ENCODE measurements at regions not wholly inside any gene's neighbourhood (a gene's known extent, or its start where the extent isn't known, plus 50 kb on each side); places are given as distances from the start of the nearest gene placed in this dataset.

- no peak for DNase-seq (ENCODE audit: low spot score)
These were observed 86.5 kb downstream of the ACKR3 start for GRCh38 chr2:236656166-236656565.

GRCh38 chr2:236656721-236657120 lies 87.1 kb downstream of the ACKR3 start:
- no peak for DNase-seq (ENCODE audit: low spot score)

GRCh38 chr2:236657215-236657614 lies 87.6 kb downstream of the ACKR3 start:
- DNase-seq (ENCODE audit: low spot score) = no peak

- no peak for DNase-seq (ENCODE audit: low spot score)
These were observed 88.2 kb downstream of the ACKR3 start for GRCh38 chr2:236657801-236658200.

DNA sequence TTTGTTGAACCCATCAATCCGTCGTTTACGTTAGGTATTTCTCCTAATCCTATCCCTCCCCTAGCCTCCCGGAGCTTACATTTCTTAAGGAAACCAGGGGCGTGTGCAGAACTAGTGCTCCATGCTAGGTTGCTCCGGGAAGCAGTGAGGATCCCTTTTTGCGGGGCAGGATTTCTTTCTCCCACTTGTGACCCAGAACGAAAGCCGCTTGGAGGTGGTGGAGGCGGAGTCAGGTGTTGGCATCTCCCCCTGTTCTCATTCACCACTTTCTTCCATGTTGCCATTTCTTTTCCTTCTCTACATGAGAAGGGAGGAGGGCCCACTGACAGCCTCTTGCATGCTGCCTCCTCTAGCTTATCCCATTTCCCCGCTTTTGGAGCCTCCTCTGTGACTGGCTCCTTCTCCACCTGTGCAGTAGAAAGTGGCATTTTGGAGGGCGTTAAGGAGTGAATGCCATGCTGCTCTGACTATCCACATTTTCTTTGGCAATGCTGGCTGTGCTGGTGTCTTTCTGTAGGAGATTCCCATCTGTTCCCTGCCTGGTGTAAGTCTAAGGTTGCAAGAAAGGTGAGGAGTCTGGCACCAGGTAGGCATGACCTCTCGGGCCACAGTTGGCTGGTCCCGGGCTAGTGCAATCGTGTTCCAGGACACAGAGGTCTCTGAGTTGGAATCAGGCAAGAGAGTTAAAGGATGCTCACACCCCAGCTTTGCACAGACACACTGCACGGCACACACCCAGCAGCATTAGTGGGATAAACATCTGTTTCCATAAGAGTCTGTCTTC lies 89.5 kb downstream of the ACKR3 start:
- no peak for DNase-seq (ENCODE audit: low spot score)

DNA sequence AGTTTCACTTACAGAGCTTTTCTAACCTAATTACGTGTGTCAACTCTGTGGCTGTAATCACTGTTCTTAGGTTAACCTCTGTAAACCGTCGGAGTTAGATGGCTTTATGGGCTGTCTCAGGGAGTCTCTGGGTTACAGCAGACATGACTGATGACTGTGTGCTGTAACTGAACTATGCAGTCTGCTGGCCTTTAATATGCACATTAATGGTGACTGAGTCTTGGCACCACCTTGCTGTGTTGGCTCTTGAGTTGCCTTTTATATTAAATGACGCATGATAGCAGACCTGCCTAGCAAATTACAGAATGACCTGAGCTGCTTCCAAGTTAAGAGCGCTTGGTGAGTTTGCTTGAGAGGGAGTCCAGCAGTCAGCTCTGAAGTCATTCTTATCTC lies 90.1 kb downstream of the ACKR3 start:
- no peak for DNase-seq (ENCODE audit: low spot score)

DNA sequence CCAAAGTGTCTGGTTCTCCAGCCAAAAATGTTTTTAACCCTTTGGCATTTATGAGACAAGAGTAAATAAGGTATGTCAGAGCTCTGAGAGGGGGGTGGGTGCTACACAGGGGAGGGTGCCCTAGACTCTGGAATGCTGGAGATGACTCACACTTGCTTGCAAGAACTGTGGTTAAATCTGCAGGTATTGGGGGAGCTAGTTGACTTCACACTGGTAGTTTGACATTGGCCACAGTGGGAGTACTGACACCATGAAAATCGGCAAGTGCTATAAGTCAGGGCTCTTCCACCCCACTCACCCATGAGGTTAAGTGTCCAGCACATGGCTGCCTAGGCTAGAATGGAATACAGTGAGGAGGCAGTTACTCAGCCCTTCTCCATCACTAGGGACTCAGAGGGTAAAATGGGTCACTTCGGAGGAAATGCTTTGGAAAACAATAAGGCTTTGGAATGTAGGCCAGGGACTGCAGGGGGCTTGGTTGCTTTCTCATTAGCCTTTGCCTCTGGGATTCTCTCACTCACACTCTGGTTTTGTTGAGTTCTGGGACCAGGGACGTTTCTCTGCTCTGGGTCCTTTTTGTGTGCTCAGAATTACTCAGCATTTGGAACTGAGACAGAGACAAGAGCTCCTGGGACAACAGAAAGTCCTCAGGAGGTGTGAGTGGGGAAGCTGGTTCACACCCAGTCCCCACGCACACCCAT lies 91.6 kb downstream of the ACKR3 start:
- no peak for DNase-seq (ENCODE audit: low spot score)

DNA sequence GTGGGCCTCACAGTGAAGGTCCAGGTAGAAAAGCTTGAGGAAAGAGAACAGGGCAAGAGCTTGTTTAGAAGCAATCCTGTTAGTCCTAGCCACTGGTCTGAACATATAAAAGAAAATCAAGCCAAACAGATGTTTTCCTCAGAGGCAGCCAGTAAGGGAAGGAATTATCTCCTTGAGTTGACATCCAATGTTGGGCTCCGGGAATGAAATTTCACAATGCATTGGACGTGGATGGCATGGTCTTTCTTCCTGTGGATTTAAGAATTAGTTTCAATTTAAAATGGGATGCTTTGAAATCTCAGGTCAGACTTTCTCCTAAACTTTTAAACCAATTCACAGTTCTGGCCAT lies 92.1 kb downstream of the ACKR3 start:
- DNase-seq (ENCODE audit: low spot score) = no peak

GRCh38 chr2:236662231-236663185 lies 92.9 kb downstream of the ACKR3 start:
- DNase-seq (ENCODE audit: low spot score) = no peak

- DNase-seq (ENCODE audit: low spot score) = no peak
These were observed 93.9 kb downstream of the ACKR3 start for GRCh38 chr2:236663287-236664101.

DNA sequence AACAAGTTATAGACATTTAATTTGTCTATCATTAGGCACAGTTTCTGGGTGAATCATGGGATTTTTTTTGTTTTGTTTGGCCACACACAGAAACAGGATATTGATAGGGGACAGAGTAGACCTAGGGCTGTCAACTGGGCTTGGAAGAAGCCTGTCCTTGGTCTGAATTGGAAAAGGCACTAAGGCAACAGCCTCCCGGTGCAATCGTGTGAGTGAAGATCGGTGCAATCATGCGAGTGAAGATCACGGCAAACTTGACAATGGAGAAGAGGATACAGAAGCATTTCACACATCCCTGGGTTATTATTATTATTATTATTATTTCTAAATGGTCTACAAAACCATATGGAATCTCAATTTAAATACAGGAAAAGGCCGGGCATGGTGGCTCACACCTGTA lies 94.5 kb downstream of the ACKR3 start:
- no peak for DNase-seq (ENCODE audit: low spot score)

DNA sequence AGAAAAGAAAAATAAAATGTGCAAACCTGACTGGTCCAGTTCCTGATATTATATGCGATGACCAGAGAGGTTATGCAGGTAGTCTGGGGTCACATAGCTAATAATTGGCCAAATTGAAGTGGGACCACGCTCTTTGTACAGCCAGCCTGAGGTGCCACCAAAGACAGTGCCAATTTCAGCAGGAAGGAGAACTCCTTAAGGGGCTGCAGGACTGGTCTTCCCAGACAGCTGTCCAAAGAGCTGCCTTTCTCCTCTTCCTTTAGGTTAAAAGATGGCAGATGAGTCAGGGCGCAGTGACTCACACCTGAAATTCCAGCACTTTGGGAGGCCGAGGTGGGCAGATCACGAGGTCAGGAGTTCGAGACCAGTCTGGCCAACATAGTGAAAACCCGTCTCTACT lies 95.5 kb downstream of the ACKR3 start:
- no peak for DNase-seq (ENCODE audit: low spot score)

- no peak for DNase-seq (ENCODE audit: low spot score)
These were observed 96.0 kb downstream of the ACKR3 start for GRCh38 chr2:236665572-236666118.

DNA sequence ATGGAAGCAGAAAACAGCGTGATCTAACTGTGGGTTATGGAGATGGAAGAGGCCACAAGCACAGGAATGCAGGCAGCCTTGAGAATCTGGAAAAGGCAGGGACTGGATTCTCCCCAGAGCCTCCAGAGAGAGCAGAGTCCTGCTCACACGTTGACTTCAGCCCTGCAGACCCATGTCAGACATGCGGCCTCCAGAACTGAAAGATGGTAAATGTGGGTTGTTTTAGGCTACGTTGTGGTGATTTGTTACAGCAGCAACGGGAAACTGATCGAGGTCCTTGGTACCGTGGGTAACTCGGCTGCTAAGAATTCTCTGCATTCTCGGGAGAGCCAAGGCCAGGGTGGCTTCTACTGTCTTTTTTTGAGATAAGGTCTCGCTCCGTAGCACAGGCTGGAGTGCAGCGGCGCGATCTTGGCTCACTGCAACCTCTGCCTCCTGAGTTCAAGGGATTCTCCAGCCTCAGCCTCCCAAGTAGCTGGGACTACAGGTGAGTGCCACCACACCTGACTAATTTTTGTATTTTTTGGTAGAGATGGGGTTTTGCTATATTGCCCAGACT lies 97.1 kb downstream of the ACKR3 start:
- DNase-seq (ENCODE audit: low spot score) = no peak

DNA sequence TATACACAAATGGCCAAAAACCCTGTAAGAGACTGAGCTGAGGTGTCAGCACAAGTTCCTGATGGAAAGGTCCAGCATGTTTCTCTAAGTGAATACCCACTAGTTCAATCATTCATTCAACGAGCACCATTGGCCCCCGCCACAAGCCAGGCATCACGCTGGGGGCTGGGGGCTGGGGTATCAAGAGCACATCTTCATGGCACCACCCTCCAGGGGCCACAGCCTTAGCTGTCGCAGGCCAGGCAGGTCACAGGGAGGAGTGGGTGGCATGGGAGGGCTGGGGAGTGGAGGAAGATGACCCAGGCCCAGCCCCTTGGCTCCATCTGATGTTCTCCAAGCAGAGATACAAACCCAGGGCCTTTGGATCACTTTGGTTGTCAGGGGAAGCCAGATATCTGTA lies 97.9 kb downstream of the ACKR3 start:
- no peak for DNase-seq (ENCODE audit: low spot score)

DNA sequence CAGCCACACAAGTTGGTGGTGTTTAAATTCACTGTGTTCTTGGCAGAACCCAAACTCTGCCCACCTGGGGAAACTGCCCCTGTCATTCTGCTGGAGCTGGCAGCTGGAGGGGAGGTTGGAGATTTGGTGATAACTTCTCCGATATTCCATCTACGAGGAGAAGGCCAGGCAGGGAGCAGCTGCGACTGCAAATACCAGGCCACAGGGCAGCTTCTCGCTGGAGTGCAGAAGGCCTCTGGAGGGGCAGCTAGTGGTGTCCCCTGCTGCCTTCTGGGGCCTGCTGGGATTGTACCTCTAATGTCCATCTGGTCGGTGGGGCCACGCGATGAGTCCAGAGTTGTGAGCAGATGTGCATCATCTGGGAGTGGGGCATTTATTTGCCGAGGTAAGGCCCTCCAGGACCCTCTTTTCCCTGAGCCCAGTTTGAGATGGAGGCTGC lies 98.9 kb downstream of the ACKR3 start:
- DNase-seq (ENCODE audit: low spot score) = no peak

GRCh38 chr2:236670235-236670620 lies 100.6 kb downstream of the ACKR3 start:
- no peak for DNase-seq (ENCODE audit: low spot score)

DNA sequence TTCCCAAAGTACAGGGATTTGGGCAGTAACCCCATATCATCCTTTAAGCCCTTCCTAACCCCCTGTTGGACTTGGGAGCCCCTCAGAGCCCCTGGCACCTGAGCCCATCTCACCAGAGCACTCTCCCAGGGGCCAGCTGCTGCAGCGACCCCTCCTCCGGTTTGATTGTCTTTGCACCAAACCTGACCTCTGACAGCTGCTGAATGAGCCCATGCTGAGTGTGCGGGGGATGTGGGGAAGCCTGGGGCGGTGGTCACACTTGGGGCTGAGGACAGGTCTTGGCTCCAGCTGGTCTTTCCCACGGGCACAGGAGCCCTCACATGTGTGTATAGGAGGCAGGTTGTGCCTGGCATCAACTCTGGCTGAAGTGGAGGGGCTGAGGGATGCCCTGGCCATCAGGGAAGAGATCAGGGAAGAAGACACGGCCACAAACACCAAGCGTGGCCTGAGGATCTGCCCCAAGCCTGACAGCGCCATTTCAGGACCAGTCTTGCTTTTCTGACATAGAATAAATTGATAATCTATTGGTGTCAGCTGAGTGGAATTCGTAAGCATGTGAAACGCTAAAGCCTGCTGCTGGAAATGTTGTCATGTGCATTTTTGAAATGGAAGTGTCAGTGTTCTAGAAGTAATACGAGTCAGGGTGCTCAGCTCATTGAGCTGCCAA lies 102.4 kb downstream of the ACKR3 start:
- no peak for DNase-seq (ENCODE audit: low spot score)

- DNase-seq (ENCODE audit: low spot score) = no peak
These were observed 103.0 kb downstream of the ACKR3 start for GRCh38 chr2:236672606-236673005.

- no peak for DNase-seq (ENCODE audit: low spot score)
These were observed 103.6 kb downstream of the ACKR3 start for GRCh38 chr2:236673126-236673822.
